ENCODE measurements at regions not wholly inside any gene's neighbourhood (a gene's known extent, or its start where the extent isn't known, plus 50 kb on each side); places are given as distances from the start of the nearest gene placed in this dataset.
"Not testable (repeated sequence)": the region's sequence is repeated elsewhere in the genome, so short reads cannot be mapped to it uniquely, and the experiment has no call there.

DNA sequence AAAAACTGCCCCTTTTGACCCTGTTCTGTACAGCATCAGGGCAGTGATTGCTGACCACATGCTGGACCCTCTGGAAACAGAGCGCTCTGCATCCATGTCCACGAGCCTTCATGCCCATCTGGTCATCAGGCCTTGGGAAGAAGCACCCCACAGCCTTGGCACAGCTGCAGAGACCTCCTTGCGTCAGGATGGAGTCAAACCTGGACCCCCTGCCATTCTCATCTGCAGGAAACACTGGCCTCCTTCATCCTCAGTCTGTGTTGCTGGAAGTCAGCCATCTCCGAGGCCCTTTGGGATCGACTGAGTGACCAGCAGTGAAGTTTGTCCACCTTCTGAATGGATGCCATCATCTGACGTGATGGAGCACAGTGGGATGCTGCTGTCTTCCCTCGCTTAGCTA, 2138.3 kb upstream of the DEFB115 start:
- no peaks in the 10 kb centered on the region for H3K27me3 ChIP-seq
- TF ChIP-seq, protein P1, sequence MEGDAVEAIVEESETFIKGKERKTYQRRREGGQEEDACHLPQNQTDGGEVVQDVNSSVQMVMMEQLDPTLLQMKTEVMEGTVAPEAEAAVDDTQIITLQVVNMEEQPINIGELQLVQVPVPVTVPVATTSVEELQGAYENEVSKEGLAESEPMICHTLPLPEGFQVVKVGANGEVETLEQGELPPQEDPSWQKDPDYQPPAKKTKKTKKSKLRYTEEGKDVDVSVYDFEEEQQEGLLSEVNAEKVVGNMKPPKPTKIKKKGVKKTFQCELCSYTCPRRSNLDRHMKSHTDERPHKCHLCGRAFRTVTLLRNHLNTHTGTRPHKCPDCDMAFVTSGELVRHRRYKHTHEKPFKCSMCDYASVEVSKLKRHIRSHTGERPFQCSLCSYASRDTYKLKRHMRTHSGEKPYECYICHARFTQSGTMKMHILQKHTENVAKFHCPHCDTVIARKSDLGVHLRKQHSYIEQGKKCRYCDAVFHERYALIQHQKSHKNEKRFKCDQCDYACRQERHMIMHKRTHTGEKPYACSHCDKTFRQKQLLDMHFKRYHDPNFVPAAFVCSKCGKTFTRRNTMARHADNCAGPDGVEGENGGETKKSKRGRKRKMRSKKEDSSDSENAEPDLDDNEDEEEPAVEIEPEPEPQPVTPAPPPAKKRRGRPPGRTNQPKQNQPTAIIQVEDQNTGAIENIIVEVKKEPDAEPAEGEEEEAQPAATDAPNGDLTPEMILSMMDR (IDR thresholded peaks at IDR 0.05) = no peak
- H3K4me3 ChIP-seq = no peak overlapping the region
- no peaks in the 10 kb centered on the region for H3K36me3 ChIP-seq
- no peak overlapping the region for H3K27ac ChIP-seq
- intact Hi-C loops (cut with DNase I) = no loop called here
- H3K9me3 ChIP-seq = no peaks in the 10 kb centered on the region
- DNase-seq (ENCODE audit: low spot score in 2 of 2) = no peak
- H3K4me1 ChIP-seq = no peaks in the 10 kb centered on the region

- H3K4me1 ChIP-seq; H3K27ac ChIP-seq; DNase-seq (ENCODE audit: low spot score in 2 of 2); H3K4me3 ChIP-seq; H3K9me3 ChIP-seq; H3K36me3 ChIP-seq; H3K27me3 ChIP-seq: not testable (repeated sequence)
- intact Hi-C loops (cut with DNase I) = loop anchor here (5.0 kb wide), 1 partner anchor 763 kb away; no protein-coding TSS in a partner anchor
Observed at GRCh38 chr20:29119684-29120083, 2137.8 kb upstream of the DEFB115 start.

GRCh38 chr20:29120088-29120487, 2137.4 kb upstream of the DEFB115 start:
- not testable (repeated sequence) for H3K27ac ChIP-seq; H3K4me3 ChIP-seq; H3K4me1 ChIP-seq; DNase-seq (ENCODE audit: low spot score in 2 of 2); H3K9me3 ChIP-seq; H3K36me3 ChIP-seq; H3K27me3 ChIP-seq
- intact Hi-C loops (cut with DNase I) = loop anchor here (5.0 kb wide), 1 partner anchor 762 kb away; no protein-coding TSS in a partner anchor

DNA sequence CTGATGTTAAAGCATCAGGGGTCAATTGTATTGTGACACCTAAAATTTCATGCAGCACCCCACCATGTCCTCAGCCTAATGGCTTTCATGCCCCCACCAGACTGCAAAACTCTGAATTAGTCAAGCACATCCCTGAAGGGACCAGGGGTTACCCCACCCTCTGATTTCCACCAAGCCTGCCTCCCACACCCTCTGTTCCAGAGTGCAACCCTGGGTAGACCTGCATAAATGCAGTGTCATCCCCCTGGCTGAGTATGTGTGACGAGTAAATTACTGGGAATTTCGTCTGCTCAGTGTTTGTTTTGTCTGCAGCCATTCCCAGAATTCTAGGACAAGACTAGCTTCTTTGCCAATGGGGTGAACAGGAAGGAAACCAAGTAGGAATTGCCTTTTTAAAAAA, 2136.9 kb upstream of the DEFB115 start:
- not testable (repeated sequence) for DNase-seq (ENCODE audit: low spot score in 2 of 2); H3K36me3 ChIP-seq; H3K4me1 ChIP-seq; H3K9me3 ChIP-seq; H3K27me3 ChIP-seq; H3K4me3 ChIP-seq; H3K27ac ChIP-seq
- intact Hi-C loops (cut with DNase I) = loop anchor here (5.0 kb wide), 1 partner anchor 762 kb away; no protein-coding TSS in a partner anchor

DNA sequence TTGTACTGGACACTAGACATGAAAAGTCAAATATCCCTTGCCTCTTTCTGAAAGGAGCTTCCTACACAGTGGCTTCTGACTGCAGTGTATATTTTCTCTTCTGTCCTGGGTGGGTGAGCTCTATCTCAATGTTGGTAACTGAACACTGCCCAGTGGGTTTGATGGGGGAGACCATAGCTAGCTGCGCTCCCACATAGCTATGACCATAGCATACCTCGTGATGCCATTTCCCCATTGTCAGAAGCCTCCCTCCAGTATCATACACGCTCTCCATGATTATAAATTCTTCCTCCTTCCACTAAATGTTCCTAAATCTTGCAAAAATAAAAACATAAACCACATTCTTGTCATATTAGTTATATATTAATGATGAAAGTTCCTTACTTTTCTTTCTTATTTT, 2134.7 kb upstream of the DEFB115 start:
- H3K27ac ChIP-seq; H3K4me3 ChIP-seq; H3K4me1 ChIP-seq; H3K27me3 ChIP-seq; DNase-seq (ENCODE audit: low spot score in 2 of 2); H3K9me3 ChIP-seq; H3K36me3 ChIP-seq: not testable (repeated sequence)
- intact Hi-C loops (cut with DNase I) = loop anchor here (5.0 kb wide), 1 partner anchor 760 kb away; no protein-coding TSS in a partner anchor

DNA sequence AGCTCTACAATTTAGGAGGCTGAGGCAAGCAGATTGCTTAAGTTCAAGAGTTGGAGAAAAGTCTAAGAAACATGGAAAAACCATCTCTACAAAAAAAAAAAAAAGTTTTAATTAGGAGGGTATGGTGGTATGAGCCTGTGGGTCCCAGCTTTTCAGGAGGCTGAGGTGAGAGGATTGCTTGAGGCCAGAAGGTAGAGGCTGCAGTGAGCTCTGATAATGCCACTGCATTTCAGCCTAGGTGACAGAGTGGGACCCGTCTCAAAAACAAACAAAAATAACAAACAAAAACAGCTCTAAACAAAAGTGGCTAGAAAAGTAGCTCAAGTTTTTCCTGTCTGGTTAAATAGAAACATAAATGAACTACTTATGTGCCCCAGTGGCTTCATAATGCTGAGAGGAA, 2133.6 kb upstream of the DEFB115 start:
- Histone ChIP-seq H3K27me3 (no peaks in the 10 kb centered on the region), H3K4me3 (no peak overlapping the region), H3K36me3 (no peaks in the 10 kb centered on the region), H3K4me1 (no peaks in the 10 kb centered on the region), H3K9me3 (no peaks in the 10 kb centered on the region), H3K27ac (no peak overlapping the region)
- intact Hi-C loops (cut with DNase I) = loop anchor here (5.0 kb wide), 1 partner anchor 758 kb away; no protein-coding TSS in a partner anchor
- TF ChIP-seq, protein P1 (IDR thresholded peaks at IDR 0.05) = no peak
- no peak for DNase-seq (ENCODE audit: low spot score in 2 of 2)
